NB4 (cell line): ENCODE measurements at regions not wholly inside any gene's neighbourhood (a gene's known extent, or its start where the extent isn't known, plus 50 kb on each side); places are given as distances from the start of the nearest gene placed in this dataset.

ENCODE experiments used
- DNase-seq: peaks from one replicate; pipeline ENCODE4 v3.0.0; 2010; ENCODE audit warnings: low read depth
- H3K4me3 ChIP-seq: one replicate; pipeline ENCODE4 v1.5.1; 2011; ENCODE audit warnings: mild to moderate bottlenecking, low read depth, low read length, moderate library complexity
- CTCF ChIP-seq: IDR thresholded peaks from one replicate; pipeline ENCODE4 v1.5.1; 2012; ENCODE audit warnings: low read depth, low read length
- MAX ChIP-seq: IDR thresholded peaks from 2 replicates; pipeline ENCODE4 v1.6.1; 2011; ENCODE audit warnings: low read depth, low read length
- MYC ChIP-seq: IDR thresholded peaks from 2 replicates; pipeline ENCODE4 v1.6.1; 2011; ENCODE audit warnings: low read depth, low read length
- POLR2A ChIP-seq: IDR thresholded peaks from 2 replicates; pipeline ENCODE4 v1.6.1; 2011; ENCODE audit warnings: mild to moderate bottlenecking; ENCODE audit not compliant: insufficient read length; ENCODE audit errors: extremely low read depth

- TF ChIP-seq POLR2A, result no peak
- no peak for TF ChIP-seq MYC
- no peak for TF ChIP-seq CTCF
- no peak for TF ChIP-seq MAX
- H3K4me3 ChIP-seq, result no peak overlapping the region
- DNase-seq, result no peak
Measured at GRCh38 chr20:12762725-12763124, 246.0 kb upstream of the SPTLC3 start.

GRCh38 chr20:12763406-12763805, 245.4 kb upstream of the SPTLC3 start:
- no peak for DNase-seq
- TF ChIP-seq MYC (no peak), CTCF (no peak), MAX (no peak)

GRCh38 chr20:12764053-12764452, 244.7 kb upstream of the SPTLC3 start:
- TF ChIP-seq CTCF, result no peak
- no peak for TF ChIP-seq MAX
- no peak for TF ChIP-seq MYC
- TF ChIP-seq POLR2A, result no peak
- no peak for DNase-seq
- no peak overlapping the region for H3K4me3 ChIP-seq

More at GRCh38 chr20:12763406-12763805, 245.4 kb upstream of the SPTLC3 start:
- H3K4me3 ChIP-seq, result no peak overlapping the region

- H3K4me3 ChIP-seq, result no peak overlapping the region
- TF ChIP-seq CTCF (no peak), POLR2A (no peak), MYC (no peak), MAX (no peak)
Measured at GRCh38 chr20:12764851-12765250, 243.9 kb upstream of the SPTLC3 start.

GRCh38 chr20:12773936-12774335, 234.8 kb upstream of the SPTLC3 start:
- DNase-seq, result no peak
- TF ChIP-seq CTCF, result no peak
- TF ChIP-seq MAX, result no peak
- TF ChIP-seq MYC, result no peak
- no peak for TF ChIP-seq POLR2A
- no peak overlapping the region for H3K4me3 ChIP-seq

More at GRCh38 chr20:12764851-12765250, 243.9 kb upstream of the SPTLC3 start:
- DNase-seq, result no peak

- TF ChIP-seq MAX (no peak), MYC (no peak), CTCF (no peak), POLR2A (no peak)
Measured at GRCh38 chr20:12775041-12775440, 233.7 kb upstream of the SPTLC3 start.

More at GRCh38 chr20:12775041-12775440, 233.7 kb upstream of the SPTLC3 start:
- H3K4me3 ChIP-seq, result no peak overlapping the region
- DNase-seq, result no peak
